ENCODE measurements at regions not wholly inside any gene's neighbourhood (a gene's known extent, or its start where the extent isn't known, plus 50 kb on each side); places are given as distances from the start of the nearest gene placed in this dataset.

DNA sequence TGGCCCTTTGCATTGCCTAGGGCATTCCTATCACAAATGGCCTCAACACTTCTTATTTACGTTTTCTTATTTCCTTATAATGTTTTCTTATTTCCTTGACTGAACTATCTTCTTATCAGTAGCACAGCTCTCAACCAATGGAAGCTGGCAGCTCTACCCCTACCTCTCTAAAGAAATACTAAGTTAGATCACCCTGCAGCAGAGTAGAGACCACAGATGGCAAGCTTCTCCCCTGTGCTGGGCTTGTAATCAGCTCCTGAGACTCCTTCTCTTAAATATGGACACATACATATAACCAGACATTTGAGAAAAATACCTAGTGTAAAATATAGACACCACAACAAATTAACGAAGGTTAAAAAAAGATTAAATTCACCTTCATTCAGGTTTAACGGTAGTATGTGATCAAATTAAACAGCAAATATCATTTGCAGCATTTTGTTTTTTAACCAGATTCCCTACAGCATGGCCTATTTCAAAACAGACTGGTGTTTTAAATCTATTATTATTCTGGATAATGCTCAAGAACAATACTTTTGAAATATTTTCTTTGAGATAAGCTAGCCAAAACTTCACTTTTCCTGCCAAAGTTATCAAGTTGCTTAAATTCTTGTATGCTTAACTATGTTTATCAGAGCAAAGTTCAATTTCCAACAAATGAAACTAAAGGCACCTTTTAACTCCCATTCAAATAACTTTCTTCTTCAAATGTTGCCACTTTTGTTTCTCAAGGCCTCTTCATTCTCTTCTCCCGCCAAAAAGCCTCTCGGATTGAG lies 54.3 kb downstream of the SLC41A2 start:
- no peak overlapping the region for H3K27ac ChIP-seq (ENCODE audit: insufficient read depth, low read depth, low read length)
- no peaks in the 10 kb centered on the region for H4K20me1 ChIP-seq (replicated peaks; ENCODE audit: control insufficient read depth, extremely low read depth, insufficient read depth, low read length)
- H3K4me1 ChIP-seq (ENCODE audit: control insufficient read depth, extremely low read depth, insufficient read depth, low read length), result no peaks in the 10 kb centered on the region
- intact Hi-C loops (cut with micrococcal nuclease), result no loop called here
- no peak for TF ChIP-seq EZH2 (IDR thresholded peaks at IDR 0.05; ENCODE audit: borderline replicate concordance, low read depth, low read length, severe bottlenecking)
- ChIA-PET CTCF (no interaction called here), POLR2A (no interaction called here)
- no peak overlapping the region for H2AFZ ChIP-seq (ENCODE audit: low read depth, low read length)
- no peaks in the 10 kb centered on the region for H3K79me2 ChIP-seq (ENCODE audit: control insufficient read depth, insufficient read depth, low read length)
- no peaks in the 10 kb centered on the region for H3K9me3 ChIP-seq (replicated peaks; ENCODE audit: control insufficient read depth, insufficient read depth, low read length)
- no peak overlapping the region for H3K9ac ChIP-seq (replicated peaks; ENCODE audit: extremely low read depth, insufficient read depth, low read length)
- no TSS peak for BruUV-seq (replicated peaks)
- no peak overlapping the region for H3K4me3 ChIP-seq (replicated peaks in 1 of 3; ENCODE audit: insufficient read depth in 1 of 3, low read depth in 1 of 3, low read length in 3 of 3)
- no peak overlapping the region for H3K4me2 ChIP-seq (ENCODE audit: insufficient read depth, low read length)
- FAIRE-seq (no peak), DNase-seq (ENCODE audit: low read depth, low spot score) (peak; percentile 59)
- no peaks in the 10 kb centered on the region for H3K9me1 ChIP-seq (replicated peaks; ENCODE audit: control insufficient read depth, extremely low read depth, insufficient read depth, low read length)
- H3K36me3 ChIP-seq (ENCODE audit: control insufficient read depth in 2 of 2, extremely low read depth in 1 of 2, insufficient read depth in 2 of 2, low read length in 2 of 2), result no peaks in the 10 kb centered on the region
- dilution Hi-C loops (cut with MboI; ENCODE audit: extremely low pct_ligation_motif_present, low sequenced_read_pairs), result no loop called here
- no peaks in the 10 kb centered on the region for H3K27me3 ChIP-seq (ENCODE audit: control insufficient read depth in 2 of 2, insufficient read depth in 2 of 2, low read length in 2 of 2)

GRCh38 chr12:104902125-104902524 lies 56.0 kb downstream of the SLC41A2 start:
- TF ChIP-seq, protein P1, sequence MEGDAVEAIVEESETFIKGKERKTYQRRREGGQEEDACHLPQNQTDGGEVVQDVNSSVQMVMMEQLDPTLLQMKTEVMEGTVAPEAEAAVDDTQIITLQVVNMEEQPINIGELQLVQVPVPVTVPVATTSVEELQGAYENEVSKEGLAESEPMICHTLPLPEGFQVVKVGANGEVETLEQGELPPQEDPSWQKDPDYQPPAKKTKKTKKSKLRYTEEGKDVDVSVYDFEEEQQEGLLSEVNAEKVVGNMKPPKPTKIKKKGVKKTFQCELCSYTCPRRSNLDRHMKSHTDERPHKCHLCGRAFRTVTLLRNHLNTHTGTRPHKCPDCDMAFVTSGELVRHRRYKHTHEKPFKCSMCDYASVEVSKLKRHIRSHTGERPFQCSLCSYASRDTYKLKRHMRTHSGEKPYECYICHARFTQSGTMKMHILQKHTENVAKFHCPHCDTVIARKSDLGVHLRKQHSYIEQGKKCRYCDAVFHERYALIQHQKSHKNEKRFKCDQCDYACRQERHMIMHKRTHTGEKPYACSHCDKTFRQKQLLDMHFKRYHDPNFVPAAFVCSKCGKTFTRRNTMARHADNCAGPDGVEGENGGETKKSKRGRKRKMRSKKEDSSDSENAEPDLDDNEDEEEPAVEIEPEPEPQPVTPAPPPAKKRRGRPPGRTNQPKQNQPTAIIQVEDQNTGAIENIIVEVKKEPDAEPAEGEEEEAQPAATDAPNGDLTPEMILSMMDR (IDR thresholded peaks at IDR 0.05; ENCODE audit: extremely low read depth in 1 of 2, insufficient read depth in 1 of 2, low read depth in 1 of 2, low read length in 2 of 2), result no peak
- TF ChIP-seq GATA2 (IDR thresholded peaks at IDR 0.05; ENCODE audit: insufficient read depth, insufficient read length, low read depth, low read length), result no peak
- no peak for TF ChIP-seq EZH2 (IDR thresholded peaks at IDR 0.05; ENCODE audit: borderline replicate concordance, low read depth, low read length, severe bottlenecking)
- no peak for TF ChIP-seq MAX (IDR thresholded peaks at IDR 0.05; ENCODE audit: insufficient read depth, insufficient read length)
- TF ChIP-seq FOS (IDR thresholded peaks at IDR 0.05; ENCODE audit: borderline replicate concordance, insufficient read depth, low read length), result no peak
- TF ChIP-seq POLR2AphosphoS5 (IDR thresholded peaks at IDR 0.05; ENCODE audit: insufficient read depth, low read depth, low read length), result no peak
- TF ChIP-seq POLR2A (IDR thresholded peaks at IDR 0.05; ENCODE audit: low read depth, low read length), result no peak
- TF ChIP-seq MYC (IDR thresholded peaks at IDR 0.05; ENCODE audit: low read depth, low read length), result no peak
- TF ChIP-seq JUN (IDR thresholded peaks at IDR 0.05; ENCODE audit: borderline replicate concordance, insufficient read depth, insufficient read length, low read depth), result no peak
- no peak for FAIRE-seq
- no TSS peak for BruUV-seq (replicated peaks)
- Histone ChIP-seq H4K20me1 (replicated peaks; ENCODE audit: control insufficient read depth, extremely low read depth, insufficient read depth, low read length) (no peaks in the 10 kb centered on the region), H3K9me3 (replicated peaks; ENCODE audit: control insufficient read depth, insufficient read depth, low read length) (no peaks in the 10 kb centered on the region), H3K4me2 (ENCODE audit: insufficient read depth, low read length) (no peak overlapping the region), H3K36me3 (ENCODE audit: control insufficient read depth in 2 of 2, extremely low read depth in 1 of 2, insufficient read depth in 2 of 2, low read length in 2 of 2) (no peaks in the 10 kb centered on the region), H3K4me3 (replicated peaks in 1 of 3; ENCODE audit: insufficient read depth in 1 of 3, low read depth in 1 of 3, low read length in 3 of 3) (no peak overlapping the region), H3K79me2 (ENCODE audit: control insufficient read depth, insufficient read depth, low read length) (no peaks in the 10 kb centered on the region), H3K4me1 (ENCODE audit: control insufficient read depth, extremely low read depth, insufficient read depth, low read length) (no peaks in the 10 kb centered on the region), H3K27ac (ENCODE audit: insufficient read depth, low read depth, low read length) (no peak overlapping the region), H3K27me3 (ENCODE audit: control insufficient read depth in 2 of 2, insufficient read depth in 2 of 2, low read length in 2 of 2) (no peaks in the 10 kb centered on the region), H3K9ac (replicated peaks; ENCODE audit: extremely low read depth, insufficient read depth, low read length) (no peak overlapping the region), H3K9me1 (replicated peaks; ENCODE audit: control insufficient read depth, extremely low read depth, insufficient read depth, low read length) (no peaks in the 10 kb centered on the region), H2AFZ (ENCODE audit: low read depth, low read length) (no peak overlapping the region)
- no peak for DNase-seq (ENCODE audit: low read depth, low spot score)
- CTCF ChIA-PET, result interaction anchor here (0.7 to 1.2 kb wide), 3 partner anchors 16 to 520 kb away, joined by 3 to 4 read pairs (median 3); no protein-coding TSS in a partner anchor
- POLR2A ChIA-PET, result no interaction called here
- dilution Hi-C loops (cut with MboI; ENCODE audit: extremely low pct_ligation_motif_present, low sequenced_read_pairs), result no loop called here
- intact Hi-C loops (cut with micrococcal nuclease), result no loop called here

Measured in endothelial cell of umbilical vein (primary cell).